GM21515 (cell line): ENCODE measurements at regions not wholly inside any gene's neighbourhood (a gene's known extent, or its start where the extent isn't known, plus 50 kb on each side); places are given as distances from the start of the nearest gene placed in this dataset.

Source experiments
- ATAC-seq: cut with Tn5 transposase; IDR thresholded peaks from one replicate; pipeline ENCODE4 v1.9.1; 2021; ENCODE audit not compliant: unreplicated experiment

- no peak for ATAC-seq
These were observed 95.6 kb upstream of the SLC14A2 start for GRCh38 chr18:45519411-45520280.

GRCh38 chr18:45521136-45521535 is 94.1 kb upstream of the SLC14A2 start:
- ATAC-seq = no peak

- ATAC-seq = no peak
These were observed 93.5 kb upstream of the SLC14A2 start for GRCh38 chr18:45521777-45522176.

GRCh38 chr18:45522371-45522770 is 92.9 kb upstream of the SLC14A2 start:
- ATAC-seq = no peak

- no peak for ATAC-seq
These were observed 90.0 kb upstream of the SLC14A2 start for GRCh38 chr18:45525301-45525700.

GRCh38 chr18:45526114-45526841 is 89.0 kb upstream of the SLC14A2 start:
- ATAC-seq = no peak

- no peak for ATAC-seq
These were observed 87.4 kb upstream of the SLC14A2 start for GRCh38 chr18:45527891-45528290.

GRCh38 chr18:45528712-45529336 is 86.5 kb upstream of the SLC14A2 start:
- no peak for ATAC-seq

- ATAC-seq = no peak
These were observed 76.8 kb upstream of the SLC14A2 start for GRCh38 chr18:45538444-45538843.

GRCh38 chr18:45539491-45539891 is 75.8 kb upstream of the SLC14A2 start:
- ATAC-seq = no peak

- no peak for ATAC-seq
These were observed 75.2 kb upstream of the SLC14A2 start for GRCh38 chr18:45540125-45540524.

- ATAC-seq = no peak
These were observed 73.9 kb upstream of the SLC14A2 start for GRCh38 chr18:45541421-45541820.

GRCh38 chr18:45542043-45542442 is 73.2 kb upstream of the SLC14A2 start:
- no peak for ATAC-seq

GRCh38 chr18:45547910-45548309 is 67.4 kb upstream of the SLC14A2 start:
- no peak for ATAC-seq

GRCh38 chr18:45548614-45549013 is 66.7 kb upstream of the SLC14A2 start:
- ATAC-seq = no peak

- ATAC-seq = no peak
These were observed 66.0 kb upstream of the SLC14A2 start for GRCh38 chr18:45549290-45549689.

GRCh38 chr18:45551142-45551815 is 64.0 kb upstream of the SLC14A2 start:
- no peak for ATAC-seq

GRCh38 chr18:45553723-45554388 is 61.4 kb upstream of the SLC14A2 start:
- ATAC-seq = no peak

GRCh38 chr18:45554389-45554737 is 60.9 kb upstream of the SLC14A2 start:
- no peak for ATAC-seq

- no peak for ATAC-seq
These were observed 59.1 kb upstream of the SLC14A2 start for GRCh38 chr18:45556222-45556621.

GRCh38 chr18:45557287-45557686 is 58.0 kb upstream of the SLC14A2 start:
- ATAC-seq = no peak
